HG02970 (cell line): ENCODE measurements at regions not wholly inside any gene's neighbourhood (a gene's known extent, or its start where the extent isn't known, plus 50 kb on each side); places are given as distances from the start of the nearest gene placed in this dataset.
"Not testable (repeated sequence)": the region's sequence is repeated elsewhere in the genome, so short reads cannot be mapped to it uniquely, and the experiment has no call there.

Source experiments
- ATAC-seq: cut with Tn5 transposase; IDR thresholded peaks from one replicate; pipeline ENCODE4 v1.9.1; 2021; ENCODE audit warnings: mild to moderate bottlenecking, moderate library complexity, moderate number of reproducible peaks; ENCODE audit not compliant: unreplicated experiment, low FRiP score

- ATAC-seq, result no peak
Measured at GRCh38 chr12:93229494-93230325, 148.0 kb upstream of the NUDT4 start.

GRCh38 chr12:93230326-93230720, 147.4 kb upstream of the NUDT4 start:
- ATAC-seq, result no peak

GRCh38 chr12:93231938-93232337, 145.8 kb upstream of the NUDT4 start:
- no peak for ATAC-seq

- no peak for ATAC-seq
Measured at GRCh38 chr12:93234641-93235040, 143.1 kb upstream of the NUDT4 start.

DNA sequence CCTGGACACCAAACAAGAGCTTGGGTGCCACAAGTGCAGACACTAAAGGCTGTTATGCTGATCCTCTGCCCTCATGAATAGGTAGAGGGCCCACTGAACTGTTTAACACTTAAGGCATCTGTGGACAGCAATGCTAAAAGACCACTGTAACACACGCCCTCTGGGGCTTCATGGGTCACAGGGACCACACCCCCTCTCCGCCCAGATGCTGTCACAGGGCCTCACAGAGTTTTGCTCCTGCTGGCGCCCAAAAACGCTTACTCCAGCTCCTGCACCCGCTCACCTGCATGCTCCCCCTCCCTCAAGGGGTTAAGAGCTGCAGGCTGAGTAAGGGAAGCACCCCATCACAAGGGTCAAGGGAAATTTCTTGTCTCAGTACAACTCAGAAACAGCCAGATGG, 141.8 kb upstream of the NUDT4 start:
- no peak for ATAC-seq

- no peak for ATAC-seq
Measured at GRCh38 chr12:93237235-93237915, 140.3 kb upstream of the NUDT4 start.

GRCh38 chr12:93238512-93239262, 139.0 kb upstream of the NUDT4 start:
- ATAC-seq, result not testable (repeated sequence)

DNA sequence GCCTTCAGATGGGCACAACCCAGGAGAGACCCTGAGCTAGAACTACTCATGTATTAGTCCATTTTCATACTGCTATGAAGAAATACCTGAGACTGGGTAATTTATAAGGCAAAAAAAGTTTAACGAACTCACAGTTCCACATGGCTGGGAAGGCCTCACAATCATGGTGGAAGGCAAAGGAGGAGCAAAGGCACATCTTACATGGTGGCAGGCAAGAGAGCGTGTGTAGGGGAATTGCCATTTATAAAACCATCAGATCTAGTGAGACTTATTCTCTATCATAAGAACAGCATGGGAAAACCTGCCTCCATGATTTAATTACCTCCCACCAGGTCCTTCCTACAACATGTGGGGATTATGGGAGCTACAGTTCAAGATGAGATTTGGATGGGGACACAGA, 137.9 kb upstream of the NUDT4 start:
- not testable (repeated sequence) for ATAC-seq

DNA sequence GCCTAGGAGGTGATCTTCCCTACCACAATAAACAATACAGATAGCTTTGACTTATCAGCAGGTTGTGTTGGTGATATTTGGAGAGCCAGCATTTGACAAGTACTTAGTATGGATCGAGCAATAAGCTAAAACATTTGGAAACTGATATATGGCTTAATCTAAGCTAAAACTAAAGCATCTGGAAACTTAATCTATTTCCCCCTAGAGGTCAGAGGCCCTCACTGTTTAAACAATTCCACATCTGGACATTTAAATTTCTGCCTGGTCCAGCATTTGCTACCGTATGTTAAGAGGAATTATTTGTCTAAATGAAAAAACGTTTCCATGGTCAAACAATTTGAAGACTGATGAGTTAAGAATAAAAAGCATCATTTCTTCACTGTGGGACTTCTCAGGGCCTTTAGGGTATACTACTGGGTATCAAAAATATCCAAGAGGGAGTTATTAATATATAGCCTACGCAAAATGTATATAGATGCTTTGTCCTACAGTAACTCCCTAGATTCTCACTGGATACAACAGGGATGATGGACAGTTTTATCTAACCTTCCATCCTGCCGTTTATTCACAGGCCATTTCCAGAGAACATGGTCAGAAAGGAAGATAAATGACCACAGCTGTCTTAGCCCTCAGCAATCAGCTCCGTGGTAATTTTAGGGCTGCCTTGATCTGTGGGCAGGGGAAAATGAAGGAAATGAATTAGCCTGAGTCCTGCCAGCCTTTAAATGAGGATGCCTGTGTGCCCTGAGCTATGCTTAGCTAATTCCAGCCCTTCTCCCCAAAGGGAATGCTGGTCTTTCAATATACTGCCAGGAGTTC, 135.4 kb upstream of the NUDT4 start:
- ATAC-seq, result no peak

- ATAC-seq, result no peak
Measured at GRCh38 chr12:93243382-93243688, 134.4 kb upstream of the NUDT4 start.

GRCh38 chr12:93243689-93244513, 133.8 kb upstream of the NUDT4 start:
- ATAC-seq, result no peak

- no peak for ATAC-seq
Measured at GRCh38 chr12:93244514-93245077, 133.1 kb upstream of the NUDT4 start.

GRCh38 chr12:93245543-93245942, 132.2 kb upstream of the NUDT4 start:
- no peak for ATAC-seq

DNA sequence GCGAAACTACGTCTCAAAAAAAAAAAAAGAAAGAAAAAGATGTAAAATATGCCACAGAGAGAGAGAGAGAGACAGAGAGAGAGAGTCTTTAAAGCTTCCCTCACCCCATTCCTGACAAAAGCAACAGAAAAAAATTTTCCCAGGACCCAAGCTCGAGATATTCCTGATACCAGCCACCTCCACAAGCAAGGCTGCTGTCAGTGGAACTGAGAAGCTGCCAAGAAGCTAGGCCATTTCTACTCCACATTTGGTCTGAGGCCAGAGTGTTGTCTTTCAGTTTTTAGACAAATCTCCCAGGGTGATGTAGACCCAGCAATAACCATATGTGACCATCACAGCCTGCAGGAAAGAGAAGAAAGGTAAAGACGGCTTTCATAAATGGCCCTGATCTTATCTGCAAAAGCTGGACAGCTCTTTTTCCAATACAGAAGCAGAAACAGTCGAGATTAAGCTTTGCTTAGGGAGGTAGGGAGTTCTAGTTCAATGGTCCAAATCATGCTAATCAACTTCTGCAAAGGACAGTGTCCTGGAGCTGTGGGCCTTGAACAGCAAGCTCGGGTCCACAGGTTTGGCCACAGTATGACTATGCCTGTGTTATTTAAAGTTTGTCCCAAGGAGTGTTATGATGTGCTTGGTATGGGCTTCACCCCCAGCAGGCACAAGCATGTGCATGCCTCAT, 130.3 kb upstream of the NUDT4 start:
- no peak for ATAC-seq

DNA sequence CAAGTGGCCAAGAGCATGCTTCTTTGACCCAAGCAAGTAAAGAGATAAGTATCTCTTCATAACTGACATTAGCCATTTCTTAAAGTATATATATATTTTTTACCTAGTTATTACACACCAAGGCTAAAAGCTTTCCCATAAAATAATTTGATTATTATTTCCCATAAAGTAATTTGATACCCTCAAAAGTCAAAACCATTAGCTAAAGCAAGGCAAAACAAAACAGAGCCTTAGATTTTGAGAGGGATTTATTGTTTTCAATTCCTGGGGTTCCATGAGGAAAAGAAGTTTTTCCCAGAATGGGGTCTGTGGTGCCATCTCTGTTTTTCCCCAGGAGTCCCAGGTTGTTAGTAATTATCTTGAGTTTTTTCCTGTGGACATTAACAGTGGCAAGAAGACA, 125.5 kb upstream of the NUDT4 start:
- ATAC-seq, result no peak

DNA sequence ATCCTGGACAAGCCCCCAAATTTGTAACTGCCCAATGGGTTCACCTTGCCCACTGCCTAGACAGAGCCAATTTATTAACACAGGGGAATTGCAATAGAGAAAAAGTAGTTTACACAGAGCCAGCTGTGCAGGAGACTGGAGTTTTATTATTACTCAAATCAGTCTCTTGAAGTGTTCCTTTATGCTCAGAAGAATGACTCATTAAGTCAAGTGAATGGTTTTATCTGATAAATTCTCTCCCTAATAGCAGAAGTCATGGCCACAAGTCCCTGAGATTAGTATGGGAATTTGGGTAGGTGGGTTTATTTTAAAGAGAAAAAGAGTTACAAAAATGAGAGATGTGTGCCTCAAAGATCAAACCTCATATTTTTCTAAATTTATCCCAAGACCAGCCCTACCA, 122.8 kb upstream of the NUDT4 start:
- no peak for ATAC-seq

DNA sequence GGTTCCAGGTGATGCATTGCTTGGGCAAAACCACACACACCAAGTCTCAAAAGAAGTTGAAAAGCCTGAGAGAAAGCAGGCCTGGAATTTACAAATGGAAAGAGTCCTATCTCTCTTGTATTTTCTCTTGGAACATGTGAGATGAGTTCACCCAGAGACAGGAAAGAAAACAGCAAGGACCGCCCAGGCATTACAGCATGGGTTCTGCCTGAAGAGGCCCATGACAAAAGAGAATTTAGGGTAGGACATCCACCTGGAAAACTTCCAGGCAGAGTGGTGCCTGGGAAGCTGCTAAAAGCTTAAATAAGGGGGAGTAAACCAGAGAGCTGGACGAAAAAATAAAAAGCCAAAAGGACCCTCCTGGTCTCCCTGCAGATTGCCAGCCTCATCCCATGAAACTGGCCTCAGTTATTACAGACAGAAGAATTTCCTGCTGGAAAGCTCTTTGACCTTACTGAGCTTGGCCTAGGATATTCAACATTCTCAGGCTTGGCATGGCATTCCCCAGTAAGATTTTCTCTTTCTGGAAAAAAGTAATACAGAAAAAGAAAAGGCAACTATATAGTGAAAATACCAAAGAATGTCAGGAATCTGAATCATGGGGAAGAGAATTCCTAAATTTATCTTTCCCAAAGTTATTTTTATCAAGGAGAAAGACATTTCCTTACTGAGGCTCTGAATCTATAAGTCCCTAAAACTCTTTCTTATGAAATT, 121.3 kb upstream of the NUDT4 start:
- no peak for ATAC-seq

DNA sequence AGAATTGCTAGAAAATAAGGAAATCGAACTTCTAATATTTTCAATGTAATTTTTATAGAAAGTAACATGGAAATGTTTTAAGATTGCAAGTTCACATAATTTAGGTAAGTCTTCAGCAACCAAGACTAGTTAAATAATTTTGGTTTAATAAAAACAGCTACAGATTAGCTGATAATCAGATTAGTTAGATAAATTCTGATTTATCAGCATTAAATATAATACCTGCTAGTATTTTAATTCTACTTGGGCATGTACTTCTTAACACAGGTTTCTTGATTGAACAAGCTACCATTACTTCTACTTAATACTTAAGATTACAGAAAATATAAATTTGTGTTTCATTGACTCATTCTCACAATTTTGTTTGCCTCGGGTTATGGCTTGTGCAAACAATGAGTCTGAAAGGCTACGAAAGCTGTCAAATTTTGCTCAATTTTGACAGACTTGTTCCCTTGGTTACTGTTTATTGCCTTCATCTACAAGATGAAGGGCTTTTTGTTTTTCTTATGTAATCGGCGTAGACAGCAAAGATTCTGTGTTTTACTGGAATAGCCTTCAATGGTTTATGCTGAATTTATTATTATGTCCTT, 116.1 kb upstream of the NUDT4 start:
- no peak for ATAC-seq
